Mucosa of rectum (tissue), 2 donors: ENCODE measurements at regions not wholly inside any gene's neighbourhood (a gene's known extent, or its start where the extent isn't known, plus 50 kb on each side); places are given as distances from the start of the nearest gene placed in this dataset.

Experiments
- H3K27ac ChIP-seq, 2 donors: one replicate each; pipeline ENCODE4 v1.7.0; 2013; ENCODE audit warnings: inconsistent platforms in 2 of 2, low read depth in 2 of 2, low read length in 2 of 2
- H3K27me3 ChIP-seq, 2 donors: one replicate each; pipeline ENCODE4 v1.7.0; 2013; ENCODE audit warnings: low read length in 2 of 2; ENCODE audit not compliant: control insufficient read depth in 2 of 2, insufficient read depth in 2 of 2
- H3K36me3 ChIP-seq, 2 donors: one replicate each; pipeline ENCODE4 v1.7.0; 2013; ENCODE audit warnings: low read length in 2 of 2; ENCODE audit not compliant: control insufficient read depth in 2 of 2, insufficient read depth in 2 of 2
- H3K4me1 ChIP-seq, 2 donors: one replicate each; pipeline ENCODE4 v1.7.0; 2013; ENCODE audit warnings: low read length in 2 of 2, mild to moderate bottlenecking in 1 of 2; ENCODE audit not compliant: control insufficient read depth in 2 of 2, insufficient read depth in 2 of 2
- H3K4me3 ChIP-seq, 2 donors: one replicate each; pipeline ENCODE4 v1.7.0; 2013; ENCODE audit warnings: low read length in 2 of 2
- H3K9ac ChIP-seq, 2 donors: one replicate each; pipeline ENCODE4 v1.7.0; 2013; ENCODE audit warnings: low read length in 2 of 2, low read depth in 1 of 2, mild to moderate bottlenecking in 1 of 2
- H3K9me3 ChIP-seq, 2 donors: one replicate each; pipeline ENCODE4 v1.7.0; 2013; ENCODE audit warnings: low read length in 2 of 2; ENCODE audit not compliant: control insufficient read depth in 2 of 2
- donor health status: healthy.
- donor health status: Normal muscosa, but diverticular disease.

DNA sequence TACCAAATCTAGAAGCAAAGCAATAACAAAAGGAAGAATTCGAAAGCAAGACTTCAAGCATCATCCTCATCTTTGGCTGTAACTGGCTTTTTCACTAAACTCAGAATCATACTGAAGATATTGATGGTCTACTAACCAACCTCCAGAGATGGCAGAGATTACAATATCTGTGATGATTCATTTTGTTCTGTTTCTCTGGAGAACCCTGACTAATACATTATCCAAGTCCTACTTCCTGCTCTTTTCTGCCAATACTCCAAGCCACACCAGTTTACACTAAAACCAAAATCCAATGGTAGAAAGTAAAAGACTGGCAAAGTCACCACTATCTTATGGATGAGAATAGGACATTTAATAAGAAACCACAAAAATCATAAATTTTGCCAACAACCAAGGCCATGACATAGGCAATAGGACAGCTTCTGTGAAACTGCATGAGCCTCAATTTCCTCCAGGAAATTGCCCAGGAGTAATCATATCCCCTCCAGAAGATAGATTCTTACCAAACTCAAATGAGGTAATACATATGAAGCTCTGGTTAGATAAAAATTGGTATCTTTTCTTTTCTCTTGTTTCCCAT, 159.8 kb downstream of the METTL4 start:
- no peak overlapping the region for H3K27ac ChIP-seq
- H3K27me3 ChIP-seq: no peaks in the 10 kb centered on the region
- H3K4me1 ChIP-seq: no peaks in the 10 kb centered on the region
- H3K36me3 ChIP-seq: no peaks in the 10 kb centered on the region
- H3K4me3 ChIP-seq: no peak overlapping the region
- H3K9ac ChIP-seq: no peak overlapping the region
- H3K9me3 ChIP-seq: no peaks in the 10 kb centered on the region

GRCh38 chr18:2412281-2412680, 159.0 kb downstream of the METTL4 start:
- H3K27ac ChIP-seq: no peak overlapping the region
- no peaks in the 10 kb centered on the region for H3K4me1 ChIP-seq
- no peaks in the 10 kb centered on the region for H3K27me3 ChIP-seq
- H3K36me3 ChIP-seq: no peaks in the 10 kb centered on the region
- no peak overlapping the region for H3K4me3 ChIP-seq
- H3K9me3 ChIP-seq: no peaks in the 10 kb centered on the region
- H3K9ac ChIP-seq: no peak overlapping the region

DNA sequence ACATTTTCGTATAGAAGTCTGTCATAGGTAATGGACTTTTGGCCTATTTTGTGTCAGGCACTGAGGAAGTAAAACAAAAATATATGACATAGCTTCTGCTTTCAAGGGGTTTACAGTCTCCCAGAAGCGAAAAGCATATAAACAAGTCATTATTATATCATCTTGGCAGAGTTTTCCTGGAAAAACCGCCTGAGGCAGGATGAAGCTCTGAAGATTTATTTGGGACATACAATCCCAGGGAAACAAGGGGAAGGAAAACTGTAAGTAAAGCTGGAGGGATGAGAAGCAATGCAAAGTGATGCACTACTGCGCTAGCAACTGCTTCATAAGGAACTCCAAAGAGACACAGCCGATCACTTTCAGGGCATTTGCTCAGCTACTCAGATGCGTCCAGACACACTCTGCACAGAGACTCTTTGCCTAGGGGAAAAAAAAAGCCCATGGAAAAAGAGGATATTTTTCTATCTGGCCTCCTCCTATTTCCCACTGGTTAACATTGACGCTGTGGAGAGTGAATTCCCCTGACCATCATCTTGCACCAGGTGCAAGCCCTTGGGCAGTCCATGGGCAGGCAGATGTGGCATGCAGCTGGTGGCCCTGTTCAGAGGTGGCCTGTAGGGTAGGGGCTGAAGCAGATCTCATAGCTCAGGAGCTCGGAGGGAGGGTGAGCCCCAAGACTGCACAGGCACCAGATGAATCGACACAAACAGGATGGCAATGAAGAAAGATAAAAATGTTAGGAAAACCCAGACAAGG, 158.1 kb downstream of the METTL4 start:
- Histone ChIP-seq H3K9me3 (no peaks in the 10 kb centered on the region), H3K9ac (no peak overlapping the region), H3K27ac (no peak overlapping the region), H3K36me3 (no peaks in the 10 kb centered on the region), H3K27me3 (no peaks in the 10 kb centered on the region), H3K4me3 (no peak overlapping the region), H3K4me1 (no peaks in the 10 kb centered on the region)

DNA sequence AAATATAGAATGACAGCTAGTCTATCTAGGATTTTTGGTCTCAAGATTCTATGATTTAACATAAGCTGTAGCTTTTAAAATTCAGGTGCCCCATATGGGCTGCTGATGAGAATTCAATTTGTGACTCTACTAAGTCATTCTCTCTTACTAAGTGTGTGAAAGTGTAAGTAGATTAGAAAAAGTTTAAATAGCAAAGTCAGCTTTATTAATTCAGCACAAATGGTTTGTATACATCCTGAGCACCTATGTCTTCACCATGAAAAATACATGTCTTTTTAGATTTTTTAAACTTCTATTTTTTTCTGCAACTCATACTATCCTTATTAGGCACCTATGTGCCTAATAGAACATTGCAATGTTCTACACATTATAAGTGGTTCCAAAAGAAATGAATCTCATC, 157.1 kb downstream of the METTL4 start:
- no peaks in the 10 kb centered on the region for H3K9me3 ChIP-seq
- H3K36me3 ChIP-seq: no peaks in the 10 kb centered on the region
- no peak overlapping the region for H3K4me3 ChIP-seq
- H3K27ac ChIP-seq: no peak overlapping the region
- no peak overlapping the region for H3K9ac ChIP-seq
- no peaks in the 10 kb centered on the region for H3K27me3 ChIP-seq
- H3K4me1 ChIP-seq: no peaks in the 10 kb centered on the region

DNA sequence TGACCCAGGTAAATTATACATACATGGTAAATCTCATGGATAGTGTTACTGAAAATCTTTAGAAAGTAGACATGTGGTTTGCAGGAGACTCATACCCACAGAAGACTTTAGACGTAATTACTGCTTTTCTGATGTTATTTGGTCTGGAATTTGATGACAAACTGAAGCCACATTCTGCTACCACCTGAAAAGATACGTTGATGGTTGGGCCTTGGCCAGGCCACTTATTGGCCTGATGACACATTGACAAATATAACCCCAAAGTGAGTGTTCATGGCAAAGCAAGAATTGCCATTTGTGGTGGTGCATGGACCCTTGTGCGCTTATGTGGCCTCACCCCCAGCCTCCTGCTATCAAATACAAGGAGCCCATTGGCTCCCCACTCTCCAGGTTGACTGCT, 155.6 kb downstream of the METTL4 start:
- Histone ChIP-seq H3K9me3 (no peaks in the 10 kb centered on the region), H3K27me3 (no peaks in the 10 kb centered on the region), H3K9ac (no peak overlapping the region), H3K4me3 (no peak overlapping the region), H3K36me3 (no peaks in the 10 kb centered on the region), H3K27ac (no peak overlapping the region), H3K4me1 (no peaks in the 10 kb centered on the region)

- H3K4me1 ChIP-seq: no peaks in the 10 kb centered on the region
- H3K27ac ChIP-seq: no peak overlapping the region
- no peaks in the 10 kb centered on the region for H3K9me3 ChIP-seq
- H3K4me3 ChIP-seq: no peak overlapping the region
- no peaks in the 10 kb centered on the region for H3K36me3 ChIP-seq
- H3K9ac ChIP-seq: no peak overlapping the region
- no peaks in the 10 kb centered on the region for H3K27me3 ChIP-seq
Observed at GRCh38 chr18:2417861-2418610, 153.3 kb downstream of the METTL4 start.

GRCh38 chr18:2420367-2420766, 150.9 kb downstream of the METTL4 start:
- H3K27me3 ChIP-seq: no peaks in the 10 kb centered on the region
- no peaks in the 10 kb centered on the region for H3K4me1 ChIP-seq
- H3K27ac ChIP-seq: no peak overlapping the region
- H3K4me3 ChIP-seq: no peak overlapping the region
- H3K9me3 ChIP-seq: no peaks in the 10 kb centered on the region
- no peak overlapping the region for H3K9ac ChIP-seq
- H3K36me3 ChIP-seq: no peaks in the 10 kb centered on the region

DNA sequence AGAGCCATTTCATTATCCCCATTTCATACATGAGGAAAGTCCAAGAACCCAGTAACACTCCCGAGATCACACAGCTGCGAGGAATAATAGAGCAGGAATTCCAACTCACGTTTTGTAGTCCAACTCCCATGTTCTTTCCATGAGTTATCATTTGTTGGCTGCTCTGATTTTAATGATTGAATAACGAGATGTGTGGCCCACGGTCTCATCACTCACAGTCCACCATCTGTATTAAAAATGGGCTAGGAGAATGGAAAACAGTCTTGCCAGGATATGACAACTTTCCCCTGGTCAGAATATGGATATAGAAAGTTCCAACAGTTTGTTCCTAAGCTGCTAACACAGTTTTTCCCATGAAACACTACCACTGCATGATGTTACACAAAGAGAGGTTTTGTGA, 147.5 kb downstream of the METTL4 start:
- no peaks in the 10 kb centered on the region for H3K36me3 ChIP-seq
- no peak overlapping the region for H3K27ac ChIP-seq
- no peaks in the 10 kb centered on the region for H3K4me1 ChIP-seq
- H3K9ac ChIP-seq: no peak overlapping the region
- H3K27me3 ChIP-seq: no peaks in the 10 kb centered on the region
- H3K9me3 ChIP-seq: no peaks in the 10 kb centered on the region
- no peak overlapping the region for H3K4me3 ChIP-seq

- no peaks in the 10 kb centered on the region for H3K4me1 ChIP-seq
- H3K9me3 ChIP-seq: no peaks in the 10 kb centered on the region
- no peak overlapping the region for H3K27ac ChIP-seq
- H3K27me3 ChIP-seq: no peaks in the 10 kb centered on the region
- no peak overlapping the region for H3K9ac ChIP-seq
- no peaks in the 10 kb centered on the region for H3K36me3 ChIP-seq
- no peak overlapping the region for H3K4me3 ChIP-seq
Observed at GRCh38 chr18:2424420-2424819, 146.9 kb downstream of the METTL4 start.
